OCI-LY1 (cell line): ENCODE measurements at regions not wholly inside any gene's neighbourhood (a gene's known extent, or its start where the extent isn't known, plus 50 kb on each side); places are given as distances from the start of the nearest gene placed in this dataset.

Experiments used
- H2AFZ ChIP-seq: fragments of 200-600 bp; sonication (generic), shearing (Covaris generic); 2 replicates; pipeline ENCODE4 v1.6.0; 2014; ENCODE audit warnings: antibody characterized with exemption, mild to moderate bottlenecking, low read length
- H3F3A ChIP-seq: fragments of 200-600 bp; sonication (generic), shearing (Covaris generic); 2 replicates; pipeline ENCODE4 v1.6.0; 2014; ENCODE audit warnings: mild to moderate bottlenecking, antibody characterized with exemption, low read length, moderate library complexity; ENCODE audit not compliant: insufficient read depth
- H3K27ac ChIP-seq: fragments of 200-600 bp; sonication (generic); 2 replicates; pipeline ENCODE4 v1.5.1; 2014; ENCODE audit warnings: low read length, mixed run types, mild to moderate bottlenecking, low read depth; ENCODE audit not compliant: poor library complexity, severe bottlenecking
- H3K27me3 ChIP-seq: fragments of 200-600 bp; sonication (generic); 2 replicates; pipeline ENCODE4 v1.6.0; 2014; ENCODE audit warnings: antibody characterized with exemption, mild to moderate bottlenecking, low read length, moderate library complexity; ENCODE audit not compliant: insufficient read depth
- H3K36me3 ChIP-seq: fragments of 200-600 bp; sonication (generic); 2 replicates; pipeline ENCODE4 v1.6.1; 2014; ENCODE audit warnings: mild to moderate bottlenecking, antibody characterized with exemption, low read length, moderate library complexity, mixed read lengths; ENCODE audit not compliant: insufficient read depth
- H3K4me1 ChIP-seq: fragments of 200-600 bp; sonication (generic); 2 replicates; pipeline ENCODE4 v1.5.1; 2014; ENCODE audit warnings: mild to moderate bottlenecking, low read length, moderate library complexity; ENCODE audit not compliant: insufficient read depth, severe bottlenecking
- H3K4me2 ChIP-seq: fragments of 200-600 bp; sonication (generic), shearing (Covaris generic); 2 replicates; pipeline ENCODE4 v1.6.1; 2014; ENCODE audit warnings: low read length
- H3K4me3 ChIP-seq: fragments of 200-600 bp; sonication (generic); 2 replicates; pipeline ENCODE4 v1.5.1; 2014; ENCODE audit warnings: low read length, low read depth, mild to moderate bottlenecking, mixed read lengths; ENCODE audit not compliant: poor library complexity, severe bottlenecking
- H3K79me2 ChIP-seq: fragments of 200-600 bp; shearing (Covaris generic); 2 replicates; pipeline ENCODE4 v1.6.1; 2016; ENCODE audit warnings: mixed run types, low read length, mixed read lengths; ENCODE audit not compliant: insufficient read depth
- H3K9ac ChIP-seq: fragments of 200-600 bp; sonication (generic), shearing (Covaris generic); 2 replicates; pipeline ENCODE4 v1.6.1; 2014; ENCODE audit warnings: mild to moderate bottlenecking, low read length, mixed read lengths
- H3K9me2 ChIP-seq: fragments of 200-600 bp; sonication (generic), shearing (Covaris generic); 2 replicates; pipeline ENCODE4 v1.6.1; 2014; ENCODE audit warnings: low read depth, mild to moderate bottlenecking, low read length, mixed read lengths
- H3K9me3 ChIP-seq: fragments of 200-600 bp; shearing (Covaris generic); 2 replicates; pipeline ENCODE4 v1.6.1; 2014; ENCODE audit warnings: low read length, mixed read lengths
- H4K20me1 ChIP-seq: fragments of 200-600 bp; sonication (generic), shearing (Covaris generic); 2 replicates; pipeline ENCODE4 v1.6.0; 2016; ENCODE audit warnings: mild to moderate bottlenecking, low read length; ENCODE audit not compliant: insufficient read depth
- CTCF ChIP-seq: fragments of 200-600 bp; sonication (generic), shearing (Covaris generic); IDR thresholded peaks from 2 replicates; pipeline ENCODE4 v1.5.1; 2017; ENCODE audit warnings: mild to moderate bottlenecking, antibody characterized with exemption, low read length, moderate library complexity, mixed read lengths
- EZH2 ChIP-seq: fragments of 200-600 bp; sonication (generic), shearing (Covaris generic); IDR thresholded peaks from 2 replicates; pipeline ENCODE4 v1.8.0; 2017; ENCODE audit warnings: borderline replicate concordance, mixed run types, mild to moderate bottlenecking, antibody characterized with exemption, low read length, moderate library complexity, mixed read lengths

- Histone ChIP-seq H3K4me2 (no peak overlapping the region), H3K4me3 (no peak overlapping the region), H2AFZ (no peak overlapping the region), H3K9me2 (no peaks in the 10 kb centered on the region), H3K79me2 (no peaks in the 10 kb centered on the region), H3K4me1 (no peaks in the 10 kb centered on the region), H3K9ac (no peak overlapping the region), H4K20me1 (no peaks in the 10 kb centered on the region), H3K9me3 (no peaks in the 10 kb centered on the region), H3K27ac (no peak overlapping the region), H3K36me3 (no peaks in the 10 kb centered on the region), H3F3A (no peaks in the 10 kb centered on the region), H3K27me3 (no peaks in the 10 kb centered on the region)
- TF ChIP-seq CTCF: no peak
- TF ChIP-seq EZH2: no peak
Measured at GRCh38 chr4:114173968-114174367, 194.5 kb upstream of the ARSJ start.

- Histone ChIP-seq H2AFZ (no peak overlapping the region), H3K9ac (no peak overlapping the region), H3K27me3 (no peaks in the 10 kb centered on the region), H3K9me3 (no peaks in the 10 kb centered on the region), H3K4me3 (no peak overlapping the region), H3F3A (no peaks in the 10 kb centered on the region), H3K4me2 (no peak overlapping the region), H3K79me2 (no peaks in the 10 kb centered on the region), H3K9me2 (no peaks in the 10 kb centered on the region), H4K20me1 (no peaks in the 10 kb centered on the region), H3K4me1 (no peaks in the 10 kb centered on the region), H3K27ac (no peak overlapping the region), H3K36me3 (no peaks in the 10 kb centered on the region)
- no peak for TF ChIP-seq EZH2
- no peak for TF ChIP-seq CTCF
Measured at GRCh38 chr4:114177628-114178027, 198.2 kb upstream of the ARSJ start.

DNA sequence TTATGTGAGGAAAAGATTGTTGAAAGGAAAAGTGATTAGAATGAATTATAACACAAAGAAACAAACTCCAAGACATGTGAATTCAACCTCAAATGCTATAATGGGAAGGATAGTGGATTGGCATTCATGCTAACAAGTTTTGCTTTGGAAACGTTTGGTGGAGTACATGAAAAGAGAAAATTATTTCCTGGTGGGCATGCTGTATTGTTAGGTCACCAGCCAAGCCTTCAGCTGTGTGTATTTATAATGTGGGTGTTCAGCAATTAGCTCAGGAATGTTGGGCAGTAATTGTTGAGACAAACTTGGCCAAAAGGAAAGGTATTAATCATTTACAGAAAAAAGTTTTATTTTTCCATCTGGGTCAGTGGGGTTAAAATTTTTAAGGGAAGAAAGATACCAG is 198.9 kb upstream of the ARSJ start:
- Histone ChIP-seq H4K20me1 (no peaks in the 10 kb centered on the region), H3K27ac (no peak overlapping the region), H3K27me3 (no peaks in the 10 kb centered on the region), H3K9ac (no peak overlapping the region), H2AFZ (no peak overlapping the region), H3K79me2 (no peaks in the 10 kb centered on the region), H3K4me1 (no peaks in the 10 kb centered on the region), H3K4me3 (no peak overlapping the region), H3K9me3 (no peaks in the 10 kb centered on the region), H3K4me2 (no peak overlapping the region), H3K36me3 (no peaks in the 10 kb centered on the region), H3K9me2 (no peaks in the 10 kb centered on the region), H3F3A (no peaks in the 10 kb centered on the region)
- no peak for TF ChIP-seq CTCF
- TF ChIP-seq EZH2: no peak
